ENCODE measurements at regions not wholly inside any gene's neighbourhood (a gene's known extent, or its start where the extent isn't known, plus 50 kb on each side); places are given as distances from the start of the nearest gene placed in this dataset.

DNA sequence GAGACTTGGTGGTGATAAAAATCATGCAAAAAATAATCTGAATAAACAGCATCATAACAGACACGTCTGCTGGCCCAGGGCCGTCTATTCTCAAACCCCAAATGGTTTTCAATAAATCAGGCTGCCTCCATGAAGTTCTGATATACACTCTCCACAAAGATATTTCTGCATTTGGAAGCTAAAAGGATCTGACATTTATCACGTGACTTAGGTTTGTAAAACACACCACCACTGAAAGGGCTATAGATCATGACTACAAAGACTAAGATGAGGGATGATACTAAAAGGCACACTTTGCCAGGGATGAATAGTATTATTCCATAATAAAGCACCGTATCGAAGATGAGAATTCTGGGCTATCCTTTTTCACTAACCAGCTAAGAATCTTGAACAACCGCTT, 67.6 kb upstream of the ADAMTS18 start:
- TF ChIP-seq, protein P1, sequence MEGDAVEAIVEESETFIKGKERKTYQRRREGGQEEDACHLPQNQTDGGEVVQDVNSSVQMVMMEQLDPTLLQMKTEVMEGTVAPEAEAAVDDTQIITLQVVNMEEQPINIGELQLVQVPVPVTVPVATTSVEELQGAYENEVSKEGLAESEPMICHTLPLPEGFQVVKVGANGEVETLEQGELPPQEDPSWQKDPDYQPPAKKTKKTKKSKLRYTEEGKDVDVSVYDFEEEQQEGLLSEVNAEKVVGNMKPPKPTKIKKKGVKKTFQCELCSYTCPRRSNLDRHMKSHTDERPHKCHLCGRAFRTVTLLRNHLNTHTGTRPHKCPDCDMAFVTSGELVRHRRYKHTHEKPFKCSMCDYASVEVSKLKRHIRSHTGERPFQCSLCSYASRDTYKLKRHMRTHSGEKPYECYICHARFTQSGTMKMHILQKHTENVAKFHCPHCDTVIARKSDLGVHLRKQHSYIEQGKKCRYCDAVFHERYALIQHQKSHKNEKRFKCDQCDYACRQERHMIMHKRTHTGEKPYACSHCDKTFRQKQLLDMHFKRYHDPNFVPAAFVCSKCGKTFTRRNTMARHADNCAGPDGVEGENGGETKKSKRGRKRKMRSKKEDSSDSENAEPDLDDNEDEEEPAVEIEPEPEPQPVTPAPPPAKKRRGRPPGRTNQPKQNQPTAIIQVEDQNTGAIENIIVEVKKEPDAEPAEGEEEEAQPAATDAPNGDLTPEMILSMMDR (IDR thresholded peaks at IDR 0.05 in 4 of 5, conservative IDR thresholded peaks at IDR 0.05 in 1 of 5), result no peak
- no peak for TF ChIP-seq POLR2A (IDR thresholded peaks at IDR 0.05)

Measured in gastrocnemius medialis (tissue), 4 donors.